ENCODE measurements at regions not wholly inside any gene's neighbourhood (a gene's known extent, or its start where the extent isn't known, plus 50 kb on each side); places are given as distances from the start of the nearest gene placed in this dataset.

GRCh38 chr3:26256224-26256623 lies 366.3 kb upstream of the LRRC3B start:
- Histone ChIP-seq H3K36me3 (replicated peaks in 1 of 2; ENCODE audit: control insufficient read depth in 1 of 2, insufficient read depth in 2 of 2, low read length in 2 of 2) (no peaks in the 10 kb centered on the region), H3K27ac (ENCODE audit: extremely low read length, insufficient read depth, low read length) (no peak overlapping the region), H3K9me3 (ENCODE audit: low read length) (peaks cover 86% of the 10 kb centered on the region), H3K9ac (ENCODE audit: insufficient read depth, low read depth, low read length) (no peak overlapping the region), H3K4me2 (ENCODE audit: low read depth, low read length) (no peak overlapping the region), H4K20me1 (ENCODE audit: insufficient read depth, low read length) (no peaks in the 10 kb centered on the region), H3K4me1 (ENCODE audit: insufficient read depth, low read length) (no peaks in the 10 kb centered on the region), H3K4me3 (replicated peaks in 1 of 3; ENCODE audit: insufficient read depth in 1 of 3, low read depth in 2 of 3, low read length in 3 of 3) (no peak overlapping the region), H3K79me2 (ENCODE audit: insufficient read depth, low read length) (no peaks in the 10 kb centered on the region), H2AFZ (ENCODE audit: low read length) (no peak overlapping the region), H3K27me3 (ENCODE audit: control insufficient read depth in 1 of 2, insufficient read depth in 2 of 2, low read length in 2 of 2) (no peaks in the 10 kb centered on the region)
- FAIRE-seq: no peak
- intact Hi-C loops (cut with micrococcal nuclease; ENCODE audit: unreplicated experiment) (no loop called here), in situ Hi-C loops (cut with HindIII; ENCODE audit: extremely low pct_ligation_motif_present, low pct_unique_long_range_greater_than_20kb) (no loop called here)
- POLR2A ChIA-PET: no interaction called here
- no TSS peak for BruUV-seq (replicated peaks)
- TF ChIP-seq SP140L (CRISPR knock-in tag; IDR thresholded peaks at IDR 0.05; ENCODE audit: borderline replicate concordance) (no peak), MLLT10 (CRISPR knock-in tag; IDR thresholded peaks at IDR 0.05) (no peak), SRF (IDR thresholded peaks at IDR 0.05; ENCODE audit: low read depth, low read length) (no peak), ZNF331 (CRISPR knock-in tag; IDR thresholded peaks at IDR 0.05) (no peak)
- no peak for ATAC-seq
- WGBS (ENCODE audit: low lambda C conversion rate): 32% methylated on average over 3 of the region's 3 CpGs
- CTCF ChIA-PET (ENCODE audit: low intra/inter-chr PET ratio, low total read pairs): no interaction called here
- DNase-seq (ENCODE audit: low spot score): no peak

- no peaks in the 10 kb centered on the region for H3K36me3 ChIP-seq (replicated peaks in 1 of 2; ENCODE audit: control insufficient read depth in 1 of 2, insufficient read depth in 2 of 2, low read length in 2 of 2)
- DNase-seq (ENCODE audit: low spot score): no peak
- no peak for ATAC-seq
- no peak overlapping the region for H2AFZ ChIP-seq (ENCODE audit: low read length)
- H4K20me1 ChIP-seq (ENCODE audit: insufficient read depth, low read length): no peaks in the 10 kb centered on the region
- H3K9me3 ChIP-seq (ENCODE audit: low read length): peaks cover 95% of the 10 kb centered on the region
- H3K4me1 ChIP-seq (ENCODE audit: insufficient read depth, low read length): no peaks in the 10 kb centered on the region
- intact Hi-C loops (cut with micrococcal nuclease; ENCODE audit: unreplicated experiment) (no loop called here), in situ Hi-C loops (cut with HindIII; ENCODE audit: extremely low pct_ligation_motif_present, low pct_unique_long_range_greater_than_20kb) (no loop called here)
- no peak for FAIRE-seq
- CTCF ChIA-PET (ENCODE audit: low intra/inter-chr PET ratio, low total read pairs): no interaction called here
- no peaks in the 10 kb centered on the region for H3K79me2 ChIP-seq (ENCODE audit: insufficient read depth, low read length)
- H3K27me3 ChIP-seq (ENCODE audit: control insufficient read depth in 1 of 2, insufficient read depth in 2 of 2, low read length in 2 of 2): no peaks in the 10 kb centered on the region
- no peak overlapping the region for H3K27ac ChIP-seq (ENCODE audit: extremely low read length, insufficient read depth, low read length)
- no peak overlapping the region for H3K4me2 ChIP-seq (ENCODE audit: low read depth, low read length)
- 42% methylated on average over 3 of the region's 3 CpGs for WGBS (ENCODE audit: low lambda C conversion rate)
- no peak overlapping the region for H3K4me3 ChIP-seq (replicated peaks in 1 of 3; ENCODE audit: insufficient read depth in 1 of 3, low read depth in 2 of 3, low read length in 3 of 3)
- POLR2A ChIA-PET: no interaction called here
- TF ChIP-seq ZKSCAN1 (IDR thresholded peaks at IDR 0.05; ENCODE audit: low read length): no peak
- no TSS peak for BruUV-seq (replicated peaks)
- no peak overlapping the region for H3K9ac ChIP-seq (ENCODE audit: insufficient read depth, low read depth, low read length)
Observed at GRCh38 chr3:26259176-26259575, 363.4 kb upstream of the LRRC3B start.

All from HepG2 (cell line).